ENCODE measurements at regions not wholly inside any gene's neighbourhood (a gene's known extent, or its start where the extent isn't known, plus 50 kb on each side); places are given as distances from the start of the nearest gene placed in this dataset.

DNA sequence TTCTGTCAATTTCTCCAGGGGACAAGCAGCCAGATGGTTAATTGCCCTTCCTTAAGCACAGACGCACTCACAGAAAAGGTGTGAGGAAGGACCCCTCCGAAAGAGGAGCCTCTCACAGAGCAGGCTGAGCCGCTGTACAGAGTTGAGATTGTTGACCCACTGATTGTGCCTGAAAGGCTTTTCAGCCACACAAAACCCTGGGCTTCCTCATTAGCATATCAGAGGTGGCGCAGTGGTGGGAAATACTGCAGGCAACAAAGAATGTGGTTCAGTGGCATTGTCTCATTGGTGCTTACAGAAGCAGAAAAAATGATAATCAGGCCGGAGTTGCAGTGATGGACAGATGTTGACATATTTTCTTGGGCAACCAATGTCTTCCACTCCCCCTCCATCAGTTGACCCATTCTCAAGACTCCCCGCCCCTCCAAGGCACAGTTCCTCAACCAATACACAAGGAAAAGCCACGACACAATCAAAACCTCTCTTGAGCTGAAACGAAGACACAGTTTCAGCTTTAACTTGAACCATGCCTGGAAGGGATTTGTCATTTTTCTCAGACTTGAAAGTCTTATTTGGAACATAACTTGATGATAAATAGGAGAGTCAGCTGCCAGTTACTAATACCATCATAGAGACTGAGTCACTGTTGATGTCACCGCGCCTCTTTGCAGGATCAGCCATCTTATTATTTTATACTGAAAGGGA is 53.1 kb downstream of the ATXN3L start:
- peak; percentile 24 for DNase-seq (ENCODE audit: low read depth, low spot score)
- in situ Hi-C loops (cut with HindIII; ENCODE audit: low sequenced_read_pairs) = no loop called here
- no peak for TF ChIP-seq CTCF (IDR thresholded peaks at IDR 0.05; ENCODE audit: low read depth, low read length)
- H3K4me3 ChIP-seq (ENCODE audit: low read depth, low read length) = no peak overlapping the region

- TF ChIP-seq CTCF (IDR thresholded peaks at IDR 0.05; ENCODE audit: low read depth, low read length) = no peak
- in situ Hi-C loops (cut with HindIII; ENCODE audit: low sequenced_read_pairs) = no loop called here
- no peak overlapping the region for H3K4me3 ChIP-seq (ENCODE audit: low read depth, low read length)
Observed at GRCh38 chrX:13265549-13266132, 54.2 kb downstream of the ATXN3L start.

DNA sequence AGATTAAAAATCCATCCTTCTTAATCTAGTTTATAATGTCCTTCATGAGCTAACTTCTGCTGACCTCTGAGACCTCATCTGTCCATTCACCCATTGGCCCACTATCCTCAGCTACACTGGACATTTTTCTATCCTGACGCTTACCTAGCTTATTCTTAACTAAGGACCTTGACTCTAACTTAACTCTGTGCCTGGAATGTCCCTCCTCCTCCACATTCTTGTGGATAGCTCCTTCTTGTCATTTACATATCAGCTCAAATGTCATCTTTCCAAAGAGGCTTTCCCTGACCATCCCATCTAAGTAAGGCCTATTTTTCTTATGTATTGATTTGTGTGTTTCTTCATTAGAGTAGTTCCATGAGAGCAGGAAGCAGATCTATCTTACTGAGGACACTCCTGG is 54.7 kb downstream of the ATXN3L start:
- TF ChIP-seq CTCF (IDR thresholded peaks at IDR 0.05; ENCODE audit: low read depth, low read length) = no peak
- H3K4me3 ChIP-seq (ENCODE audit: low read depth, low read length) = no peak overlapping the region
- in situ Hi-C loops (cut with HindIII; ENCODE audit: low sequenced_read_pairs) = no loop called here
- no peak for DNase-seq (ENCODE audit: low read depth, low spot score)

More at GRCh38 chrX:13265549-13266132, 54.2 kb downstream of the ATXN3L start:
- peak; percentile 29 for DNase-seq (ENCODE audit: low read depth, low spot score)

GRCh38 chrX:13263560-13264251 is 56.1 kb downstream of the ATXN3L start:
- TF ChIP-seq CTCF (IDR thresholded peaks at IDR 0.05; ENCODE audit: low read depth, low read length) = no peak
- in situ Hi-C loops (cut with HindIII; ENCODE audit: low sequenced_read_pairs) = no loop called here
- no peak overlapping the region for H3K4me3 ChIP-seq (ENCODE audit: low read depth, low read length)
- DNase-seq (ENCODE audit: low read depth, low spot score) = no peak

- in situ Hi-C loops (cut with HindIII; ENCODE audit: low sequenced_read_pairs) = no loop called here
- TF ChIP-seq CTCF (IDR thresholded peaks at IDR 0.05; ENCODE audit: low read depth, low read length) = no peak
- H3K4me3 ChIP-seq (ENCODE audit: low read depth, low read length) = no peak overlapping the region
- no peak for DNase-seq (ENCODE audit: low read depth, low spot score)
Observed at GRCh38 chrX:13261348-13261747, 58.5 kb downstream of the ATXN3L start.

DNA sequence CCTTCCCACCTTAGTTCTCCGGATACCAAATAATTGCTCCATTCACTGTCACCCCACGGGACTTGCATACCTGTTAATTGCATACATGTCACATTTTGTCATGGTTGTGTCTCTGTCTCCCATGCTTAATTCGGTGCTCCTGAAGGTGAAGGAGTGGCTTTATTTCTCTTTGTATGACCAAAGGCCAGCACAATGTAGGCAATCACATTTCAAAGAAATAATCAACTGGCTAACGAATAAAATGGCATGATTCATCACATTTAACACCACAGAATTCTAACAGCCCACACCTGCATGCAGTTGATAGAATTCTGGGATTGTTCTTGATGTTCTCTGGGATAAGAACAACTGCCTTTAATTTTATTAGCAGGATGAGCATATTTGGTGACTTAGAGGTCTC is 59.3 kb downstream of the ATXN3L start:
- no peak for TF ChIP-seq CTCF (IDR thresholded peaks at IDR 0.05; ENCODE audit: low read depth, low read length)
- in situ Hi-C loops (cut with HindIII; ENCODE audit: low sequenced_read_pairs) = no loop called here
- H3K4me3 ChIP-seq (ENCODE audit: low read depth, low read length) = no peak overlapping the region
- DNase-seq (ENCODE audit: low read depth, low spot score) = no peak

Measured in astrocyte of the spinal cord (primary cell).